HCT116 (cell line): ENCODE measurements at regions not wholly inside any gene's neighbourhood (a gene's known extent, or its start where the extent isn't known, plus 50 kb on each side); places are given as distances from the start of the nearest gene placed in this dataset.

Source experiments
- ATAC-seq: fragments of 200-7000 bp; cut with Tn5 transposase; 2 replicates; pipeline ENCODE4 v1.9.1; 2020; ENCODE audit warnings: mild to moderate bottlenecking, moderate library complexity
- BruUV-seq: library from RNA; stranded (reverse); fragments of 400-500 nt; replicated peaks from 2 replicates; lab custom pipeline; 2021; lab: Mats Ljungman, UMichigan
- CTCF ChIA-PET: fragments of 300-600 bp; sonication (Branson Sonifier 250); formaldehyde crosslinking; loops from one replicate; lab custom pipeline; 2021; ENCODE audit warnings: antibody characterized with exemption; lab: Charles Lee
- POLR2A ChIA-PET: fragments of 300-600, 350-600 bp; sonication (Branson Sonifier 250); formaldehyde crosslinking; loops from one replicate; lab custom pipeline; 2021; ENCODE audit warnings: antibody characterized with exemption; lab: Charles Lee
- RAD21 ChIA-PET, 2 experiments: fragments of 300-600 bp; sonication (Branson Sonifier 250); formaldehyde crosslinking; loops; one replicate each; lab custom pipeline; 2023; ENCODE audit warnings: low total read pairs in 2 of 2; ENCODE audit not compliant: uncharacterized antibody in 2 of 2, unreplicated experiment in 2 of 2, low non-redundant PET in 1 of 2; lab: Charles Lee
- DNase-seq: peaks from one replicate; pipeline ENCODE4 v3.0.0-alpha.2; 2010; ENCODE audit warnings: low read depth, low spot score
- H2AFZ ChIP-seq: fragments of 200-600 bp; shearing (Covaris generic), sonication (generic); 2 replicates; pipeline ENCODE4 v1.6.1; 2017; ENCODE audit warnings: low read depth, mixed run types, mixed read lengths, antibody characterized with exemption, low read length; ENCODE audit not compliant: poor library complexity, severe bottlenecking
- H3K27ac ChIP-seq: 2 replicates; pipeline ENCODE4 v1.5.1; 2012; ENCODE audit warnings: low read depth, low read length
- H3K27me3 ChIP-seq: fragments of 200-600 bp; sonication (generic); 2 replicates; pipeline ENCODE4 v1.6.1; 2016; ENCODE audit warnings: mixed run types, low read length, mixed read lengths; ENCODE audit not compliant: insufficient read depth
- H3K36me3 ChIP-seq, 2 experiments: fragments of 200-500 bp in 1 of 2; fragments of 200-600 bp in 1 of 2; sonication (Bioruptor generic) in 1 of 2; sonication (generic) in 1 of 2; 2 replicates each; pipeline versions ENCODE4 v1.5.1 to v1.6.1; 2014 to 2016; ENCODE audit warnings: low read length in 2 of 2, inconsistent platforms in 1 of 2, mixed read lengths in 1 of 2, mixed run types in 1 of 2; ENCODE audit not compliant: insufficient read depth in 2 of 2, control insufficient read depth in 1 of 2
- H3K4me1 ChIP-seq, 2 experiments: fragments of 200-600 bp in 1 of 2; sonication (generic) in 1 of 2; 2 replicates each; pipeline versions ENCODE4 v1.5.1 to v1.6.1; 2012 to 2017; ENCODE audit warnings: low read length in 2 of 2, inconsistent platforms in 1 of 2, mild to moderate bottlenecking in 1 of 2, mixed read lengths in 1 of 2, mixed run types in 1 of 2, moderate library complexity in 1 of 2; ENCODE audit not compliant: insufficient read depth in 2 of 2, control insufficient read depth in 1 of 2
- H3K4me2 ChIP-seq: fragments of 200-600 bp; sonication (generic); 2 replicates; pipeline ENCODE4 v1.6.1; 2017; ENCODE audit warnings: mixed run types, low read length, mixed read lengths
- H3K4me3 ChIP-seq, 2 experiments: fragments of 200-600 bp in 1 of 2; sonication (generic) in 1 of 2; replicated peaks in 1 of 2; 2 replicates each; pipeline ENCODE4 v1.5.1; 2011 to 2016; ENCODE audit warnings: low read length in 2 of 2, control low read depth in 1 of 2, low read depth in 1 of 2, mild to moderate bottlenecking in 1 of 2, mixed read lengths in 1 of 2, mixed run types in 1 of 2
- H3K79me2 ChIP-seq: fragments of 200-600 bp; sonication (generic); 2 replicates; pipeline ENCODE4 v1.6.1; 2017; ENCODE audit warnings: mild to moderate bottlenecking, mixed run types, low read length, moderate library complexity, mixed read lengths; ENCODE audit not compliant: insufficient read depth
- H3K9ac ChIP-seq: fragments of 200-600 bp; sonication (generic); 2 replicates; pipeline ENCODE4 v1.6.1; 2016; ENCODE audit warnings: low read length, mixed read lengths
- H3K9me2 ChIP-seq: fragments of 200-600 bp; sonication (generic), shearing (Covaris generic); 2 replicates; pipeline ENCODE4 v1.6.1; 2017; ENCODE audit warnings: mixed run types, mild to moderate bottlenecking, moderate library complexity; ENCODE audit not compliant: insufficient read depth
- H3K9me3 ChIP-seq, 2 experiments: fragments of 200-500 bp in 1 of 2; fragments of 200-600 bp in 1 of 2; sonication (Bioruptor generic) in 1 of 2; sonication (generic) in 1 of 2; 2 replicates each; pipeline ENCODE4 v1.6.1; 2014 to 2017; ENCODE audit warnings: low read length in 2 of 2, mixed read lengths in 2 of 2, inconsistent platforms in 1 of 2, low read depth in 1 of 2, mild to moderate bottlenecking in 1 of 2, mixed run types in 1 of 2, moderate library complexity in 1 of 2; ENCODE audit not compliant: control insufficient read depth in 1 of 2, insufficient read depth in 1 of 2
- H4K20me1 ChIP-seq: fragments of 200-600 bp; sonication (generic), shearing (Covaris generic); 2 replicates; pipeline ENCODE4 v1.6.1; 2017; ENCODE audit warnings: mixed run types, mild to moderate bottlenecking, moderate library complexity; ENCODE audit not compliant: insufficient read depth
- CBX3 ChIP-seq: IDR thresholded peaks from 2 replicates; pipeline ENCODE4 v1.6.1; 2012; ENCODE audit warnings: low read depth
- CEBPB ChIP-seq: IDR thresholded peaks from 2 replicates; pipeline ENCODE4 v1.6.1; 2012; ENCODE audit warnings: low read depth
- EGR1 ChIP-seq: IDR thresholded peaks from 2 replicates; pipeline ENCODE4 v1.6.1; 2012; ENCODE audit warnings: low read depth
- ELF1 ChIP-seq: IDR thresholded peaks from 2 replicates; pipeline ENCODE4 v1.6.1; 2012; ENCODE audit warnings: low read depth, borderline replicate concordance
- FOSL1 ChIP-seq: IDR thresholded peaks from 2 replicates; pipeline ENCODE4 v1.6.1; 2012; ENCODE audit warnings: low read depth
- JUND ChIP-seq: IDR thresholded peaks from 2 replicates; pipeline ENCODE4 v1.6.1; 2012
- POLR2A ChIP-seq: IDR thresholded peaks from 2 replicates; pipeline ENCODE4 v1.7.0; 2011; ENCODE audit warnings: borderline replicate concordance; ENCODE audit not compliant: insufficient read depth, insufficient read length; ENCODE audit errors: extremely low read depth
- POLR2AphosphoS5 ChIP-seq: IDR thresholded peaks from 2 replicates; pipeline ENCODE4 v1.6.1; 2011; ENCODE audit warnings: mild to moderate bottlenecking, low read depth, low read length, moderate library complexity
- RAD21 ChIP-seq: IDR thresholded peaks from 2 replicates; pipeline ENCODE4 v1.6.1; 2012; ENCODE audit warnings: low read depth, mild to moderate bottlenecking
- SIN3A ChIP-seq: IDR thresholded peaks from 2 replicates; pipeline ENCODE4 v1.6.1; 2012; ENCODE audit warnings: low read depth
- SRF ChIP-seq: IDR thresholded peaks from 2 replicates; pipeline ENCODE4 v1.6.1; 2012; ENCODE audit warnings: low read depth
- TCF7L2 ChIP-seq: IDR thresholded peaks from 2 replicates; pipeline ENCODE4 v1.7.0; 2011; ENCODE audit warnings: borderline replicate concordance, inconsistent platforms; ENCODE audit not compliant: insufficient read depth, insufficient read length; ENCODE audit errors: extremely low read depth
- YY1 ChIP-seq: IDR thresholded peaks from 2 replicates; pipeline ENCODE4 v1.6.1; 2011; ENCODE audit warnings: low read length, low read depth, moderate library complexity, mild to moderate bottlenecking; ENCODE audit not compliant: insufficient replicate concordance; ENCODE audit errors: extremely low read depth
- ZFX ChIP-seq: fragments of 450-650 bp; IDR thresholded peaks from 2 replicates; pipeline ENCODE4 v1.6.1; 2017
- ZNF274 ChIP-seq: fragments of 200-500 bp; sonication (Bioruptor generic); IDR thresholded peaks from 2 replicates; pipeline ENCODE4 v1.6.1; 2014; ENCODE audit warnings: mild to moderate bottlenecking, low read depth, low read length, inconsistent platforms
- intact Hi-C: fragments of 100-400 bp; cut with micrococcal nuclease; formaldehyde crosslinking; loops from 2 replicates; pipeline ENCODE4 v1.10.0; 2022
- TF ChIP-seq, protein P1 (sequence below): IDR thresholded peaks from 2 replicates; pipeline ENCODE4 v1.6.1; 2011; ENCODE audit warnings: mild to moderate bottlenecking, low read length, moderate library complexity; ENCODE audit not compliant: insufficient replicate concordance; ENCODE audit errors: extremely low read depth
- TF ChIP-seq, protein P2 (sequence below): IDR thresholded peaks from 2 replicates; pipeline ENCODE4 v1.6.1; 2012; ENCODE audit warnings: low read depth
- TF ChIP-seq, protein P3 (sequence below): IDR thresholded peaks from 2 replicates; pipeline ENCODE4 v1.6.1; 2012

DNA sequence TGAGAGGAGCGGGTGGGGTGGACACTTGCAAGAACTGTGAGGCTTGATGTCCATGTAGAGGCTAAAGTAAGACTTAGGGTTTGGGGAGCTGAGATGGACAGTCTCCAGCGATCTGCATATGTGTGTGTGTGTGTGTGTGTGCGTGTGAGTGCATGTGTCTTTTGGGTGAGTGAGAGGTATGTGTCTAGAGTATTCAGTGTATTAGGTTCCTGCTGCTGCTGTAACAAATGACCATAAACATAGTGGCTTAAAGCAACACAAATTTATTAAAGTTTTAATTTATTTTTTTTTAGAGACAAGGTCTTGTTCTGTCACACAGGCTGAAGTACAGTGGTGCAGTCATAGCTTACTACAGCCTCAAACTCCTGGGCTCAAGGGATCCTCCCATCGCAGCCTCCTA lies 155.4 kb upstream of the SPRED2 start:
- TF ChIP-seq CBX3: no peak
- no peak for TF ChIP-seq POLR2A
- no peak for TF ChIP-seq EGR1
- TF ChIP-seq, protein P1, sequence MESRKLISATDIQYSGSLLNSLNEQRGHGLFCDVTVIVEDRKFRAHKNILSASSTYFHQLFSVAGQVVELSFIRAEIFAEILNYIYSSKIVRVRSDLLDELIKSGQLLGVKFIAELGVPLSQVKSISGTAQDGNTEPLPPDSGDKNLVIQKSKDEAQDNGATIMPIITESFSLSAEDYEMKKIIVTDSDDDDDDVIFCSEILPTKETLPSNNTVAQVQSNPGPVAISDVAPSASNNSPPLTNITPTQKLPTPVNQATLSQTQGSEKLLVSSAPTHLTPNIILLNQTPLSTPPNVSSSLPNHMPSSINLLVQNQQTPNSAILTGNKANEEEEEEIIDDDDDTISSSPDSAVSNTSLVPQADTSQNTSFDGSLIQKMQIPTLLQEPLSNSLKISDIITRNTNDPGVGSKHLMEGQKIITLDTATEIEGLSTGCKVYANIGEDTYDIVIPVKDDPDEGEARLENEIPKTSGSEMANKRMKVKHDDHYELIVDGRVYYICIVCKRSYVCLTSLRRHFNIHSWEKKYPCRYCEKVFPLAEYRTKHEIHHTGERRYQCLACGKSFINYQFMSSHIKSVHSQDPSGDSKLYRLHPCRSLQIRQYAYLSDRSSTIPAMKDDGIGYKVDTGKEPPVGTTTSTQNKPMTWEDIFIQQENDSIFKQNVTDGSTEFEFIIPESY: no peak
- TF ChIP-seq TCF7L2: no peak
- no peak for TF ChIP-seq ELF1
- TF ChIP-seq CEBPB: no peak
- no peak for TF ChIP-seq RAD21
- TF ChIP-seq, protein P2, sequence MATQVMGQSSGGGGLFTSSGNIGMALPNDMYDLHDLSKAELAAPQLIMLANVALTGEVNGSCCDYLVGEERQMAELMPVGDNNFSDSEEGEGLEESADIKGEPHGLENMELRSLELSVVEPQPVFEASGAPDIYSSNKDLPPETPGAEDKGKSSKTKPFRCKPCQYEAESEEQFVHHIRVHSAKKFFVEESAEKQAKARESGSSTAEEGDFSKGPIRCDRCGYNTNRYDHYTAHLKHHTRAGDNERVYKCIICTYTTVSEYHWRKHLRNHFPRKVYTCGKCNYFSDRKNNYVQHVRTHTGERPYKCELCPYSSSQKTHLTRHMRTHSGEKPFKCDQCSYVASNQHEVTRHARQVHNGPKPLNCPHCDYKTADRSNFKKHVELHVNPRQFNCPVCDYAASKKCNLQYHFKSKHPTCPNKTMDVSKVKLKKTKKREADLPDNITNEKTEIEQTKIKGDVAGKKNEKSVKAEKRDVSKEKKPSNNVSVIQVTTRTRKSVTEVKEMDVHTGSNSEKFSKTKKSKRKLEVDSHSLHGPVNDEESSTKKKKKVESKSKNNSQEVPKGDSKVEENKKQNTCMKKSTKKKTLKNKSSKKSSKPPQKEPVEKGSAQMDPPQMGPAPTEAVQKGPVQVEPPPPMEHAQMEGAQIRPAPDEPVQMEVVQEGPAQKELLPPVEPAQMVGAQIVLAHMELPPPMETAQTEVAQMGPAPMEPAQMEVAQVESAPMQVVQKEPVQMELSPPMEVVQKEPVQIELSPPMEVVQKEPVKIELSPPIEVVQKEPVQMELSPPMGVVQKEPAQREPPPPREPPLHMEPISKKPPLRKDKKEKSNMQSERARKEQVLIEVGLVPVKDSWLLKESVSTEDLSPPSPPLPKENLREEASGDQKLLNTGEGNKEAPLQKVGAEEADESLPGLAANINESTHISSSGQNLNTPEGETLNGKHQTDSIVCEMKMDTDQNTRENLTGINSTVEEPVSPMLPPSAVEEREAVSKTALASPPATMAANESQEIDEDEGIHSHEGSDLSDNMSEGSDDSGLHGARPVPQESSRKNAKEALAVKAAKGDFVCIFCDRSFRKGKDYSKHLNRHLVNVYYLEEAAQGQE: no peak
- TF ChIP-seq, protein P3, sequence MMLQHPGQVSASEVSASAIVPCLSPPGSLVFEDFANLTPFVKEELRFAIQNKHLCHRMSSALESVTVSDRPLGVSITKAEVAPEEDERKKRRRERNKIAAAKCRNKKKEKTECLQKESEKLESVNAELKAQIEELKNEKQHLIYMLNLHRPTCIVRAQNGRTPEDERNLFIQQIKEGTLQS: no peak
- TF ChIP-seq SIN3A: no peak
- TF ChIP-seq JUND: no peak
- no peak for TF ChIP-seq POLR2AphosphoS5
- no peak for TF ChIP-seq ZFX
- no peak for TF ChIP-seq YY1
- no peak for TF ChIP-seq SRF
- TF ChIP-seq FOSL1: no peak
- TF ChIP-seq ZNF274: no peak
- Histone ChIP-seq H3K4me1 (no peaks in the 10 kb centered on the region), H4K20me1 (no peaks in the 10 kb centered on the region), H2AFZ (no peak overlapping the region), H3K36me3 (no peaks in the 10 kb centered on the region), H3K27me3 (no peaks in the 10 kb centered on the region), H3K79me2 (no peaks in the 10 kb centered on the region), H3K9me3 (no peaks in the 10 kb centered on the region), H3K4me2 (no peak overlapping the region), H3K9me2 (no peaks in the 10 kb centered on the region), H3K27ac (no peak overlapping the region), H3K4me3 (no peak overlapping the region), H3K9ac (no peak overlapping the region)
- no TSS peak for BruUV-seq
- no peak for DNase-seq
- intact Hi-C loops: no loop called here
- RAD21 ChIA-PET: no interaction called here
- CTCF ChIA-PET: no interaction called here
- ATAC-seq: no peak
- POLR2A ChIA-PET: no interaction called here
